ENCODE measurements at regions not wholly inside any gene's neighbourhood (a gene's known extent, or its start where the extent isn't known, plus 50 kb on each side); places are given as distances from the start of the nearest gene placed in this dataset.
A peak's percentile ranks its signal among the peaks of the same experiment; 100 is the strongest.

DNA sequence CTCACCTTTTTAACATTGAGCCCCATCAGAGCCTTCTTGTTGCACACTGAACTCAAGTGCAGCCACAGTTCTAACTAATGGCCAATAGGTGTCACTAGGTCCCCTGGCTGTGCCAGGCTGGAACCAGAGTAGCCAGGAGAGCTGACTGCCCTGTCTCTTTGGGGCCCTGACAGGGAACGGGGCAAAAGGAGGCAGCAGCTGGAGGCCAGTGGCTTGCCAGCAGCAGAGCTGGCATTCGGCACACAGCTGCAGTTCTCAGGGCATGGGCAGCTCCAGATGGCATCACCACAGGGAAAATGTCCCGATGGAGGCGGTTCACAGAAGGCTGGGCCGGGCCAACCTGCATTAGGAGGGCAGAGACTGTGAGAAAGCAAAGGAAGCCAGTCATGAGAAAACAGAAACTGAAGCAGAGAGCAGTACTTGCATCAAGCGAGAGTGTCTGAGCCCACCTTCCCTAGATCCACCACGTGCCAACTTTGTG is 188.6 kb downstream of the FCRL5 start:
- Histone ChIP-seq H2AK5ac (ENCODE audit: low read depth, low read length) (no peak overlapping the region), H3K27me3 (ENCODE audit: control insufficient read depth, insufficient read depth, low read length) (no peaks in the 10 kb centered on the region), H2BK15ac (ENCODE audit: low read depth, low read length) (no peak overlapping the region), H3K4me1 (ENCODE audit: control insufficient read depth, insufficient read depth, low read length) (no peaks in the 10 kb centered on the region), H4K5ac (ENCODE audit: low read depth, low read length) (no peak overlapping the region), H2AK9ac (replicated peaks; ENCODE audit: low read depth, low read length, poor library complexity) (no peak overlapping the region), H4K91ac (ENCODE audit: insufficient read depth, low read depth, low read length) (no peak overlapping the region), H3K23ac (ENCODE audit: low read depth, low read length) (no peak overlapping the region), H3K4ac (ENCODE audit: low read depth, low read length) (no peak overlapping the region), H3K9ac (ENCODE audit: low read depth, low read length) (no peak overlapping the region), H2BK20ac (ENCODE audit: low read depth, low read length) (no peak overlapping the region), H4K8ac (ENCODE audit: low read depth in 2 of 2, low read length in 2 of 2) (no peak overlapping the region), H4K20me1 (ENCODE audit: insufficient read depth, low read length) (no peaks in the 10 kb centered on the region), H3K4me3 (ENCODE audit: insufficient read depth, low read depth, low read length) (no peak overlapping the region), H3K56ac (ENCODE audit: extremely low read depth, insufficient read depth, low read length) (no peak overlapping the region), H3K36me3 (ENCODE audit: control insufficient read depth, insufficient read depth, low read length) (no peaks in the 10 kb centered on the region), H3K79me1 (ENCODE audit: low read depth in 1 of 2, low read length in 2 of 2) (no peaks in the 10 kb centered on the region), H2AFZ (replicated peaks; ENCODE audit: low read length, poor library complexity) (no peak overlapping the region), H3K9me1 (ENCODE audit: insufficient read depth, low read length) (no peaks in the 10 kb centered on the region), H3K4me2 (ENCODE audit: low read depth, low read length) (no peak overlapping the region), H2BK5ac (ENCODE audit: low read depth, low read length, poor library complexity, severe bottlenecking) (no peak overlapping the region), H3K18ac (ENCODE audit: low read depth, low read length) (no peak overlapping the region), H3K14ac (replicated peaks; ENCODE audit: low read depth, low read length) (no peak overlapping the region), H3K9me3 (ENCODE audit: control insufficient read depth, insufficient read depth, low read length) (no peaks in the 10 kb centered on the region), H3K27ac (ENCODE audit: insufficient read depth, low read length) (no peak overlapping the region), H2BK120ac (ENCODE audit: low read depth, low read length) (no peak overlapping the region)
- in situ Hi-C loops (cut with MboI; ENCODE audit: low sequenced_read_pairs) (loop anchor here (25.0 kb wide), 1 partner anchor 774 kb away; a partner anchor contains a TSS), dilution Hi-C loops (cut with HindIII; ENCODE audit: low sequenced_read_pairs, unreplicated experiment) (no loop called here), intact Hi-C loops (cut with micrococcal nuclease) (loop anchor here (10.0 kb wide), 1 partner anchor 269 kb away; the partner anchor contains the start of gene ETV3L)
- TF ChIP-seq, protein P1, sequence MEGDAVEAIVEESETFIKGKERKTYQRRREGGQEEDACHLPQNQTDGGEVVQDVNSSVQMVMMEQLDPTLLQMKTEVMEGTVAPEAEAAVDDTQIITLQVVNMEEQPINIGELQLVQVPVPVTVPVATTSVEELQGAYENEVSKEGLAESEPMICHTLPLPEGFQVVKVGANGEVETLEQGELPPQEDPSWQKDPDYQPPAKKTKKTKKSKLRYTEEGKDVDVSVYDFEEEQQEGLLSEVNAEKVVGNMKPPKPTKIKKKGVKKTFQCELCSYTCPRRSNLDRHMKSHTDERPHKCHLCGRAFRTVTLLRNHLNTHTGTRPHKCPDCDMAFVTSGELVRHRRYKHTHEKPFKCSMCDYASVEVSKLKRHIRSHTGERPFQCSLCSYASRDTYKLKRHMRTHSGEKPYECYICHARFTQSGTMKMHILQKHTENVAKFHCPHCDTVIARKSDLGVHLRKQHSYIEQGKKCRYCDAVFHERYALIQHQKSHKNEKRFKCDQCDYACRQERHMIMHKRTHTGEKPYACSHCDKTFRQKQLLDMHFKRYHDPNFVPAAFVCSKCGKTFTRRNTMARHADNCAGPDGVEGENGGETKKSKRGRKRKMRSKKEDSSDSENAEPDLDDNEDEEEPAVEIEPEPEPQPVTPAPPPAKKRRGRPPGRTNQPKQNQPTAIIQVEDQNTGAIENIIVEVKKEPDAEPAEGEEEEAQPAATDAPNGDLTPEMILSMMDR (conservative IDR thresholded peaks at IDR 0.05; ENCODE audit: low read depth, low read length) = peak; percentile 43
- TF ChIP-seq, protein P2, sequence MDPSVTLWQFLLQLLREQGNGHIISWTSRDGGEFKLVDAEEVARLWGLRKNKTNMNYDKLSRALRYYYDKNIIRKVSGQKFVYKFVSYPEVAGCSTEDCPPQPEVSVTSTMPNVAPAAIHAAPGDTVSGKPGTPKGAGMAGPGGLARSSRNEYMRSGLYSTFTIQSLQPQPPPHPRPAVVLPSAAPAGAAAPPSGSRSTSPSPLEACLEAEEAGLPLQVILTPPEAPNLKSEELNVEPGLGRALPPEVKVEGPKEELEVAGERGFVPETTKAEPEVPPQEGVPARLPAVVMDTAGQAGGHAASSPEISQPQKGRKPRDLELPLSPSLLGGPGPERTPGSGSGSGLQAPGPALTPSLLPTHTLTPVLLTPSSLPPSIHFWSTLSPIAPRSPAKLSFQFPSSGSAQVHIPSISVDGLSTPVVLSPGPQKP (IDR thresholded peaks at IDR 0.05; ENCODE audit: borderline replicate concordance, low read depth, low read length) = no peak
- TF ChIP-seq POLR2A (IDR thresholded peaks at IDR 0.05; ENCODE audit: low read depth, low read length) (no peak), RAD21 (IDR thresholded peaks at IDR 0.05; ENCODE audit: low read length) (peak; percentile 31), CEBPB (IDR thresholded peaks at IDR 0.05; ENCODE audit: low read depth, low read length) (no peak), BHLHE40 (IDR thresholded peaks at IDR 0.05; ENCODE audit: low read depth, low read length) (no peak)
- WGBS, 2 experiments (ENCODE audit: extremely low coverage in 2 of 2, insufficient read length in 1 of 2) = 37% methylated on average over 2 of the region's 7 CpGs; no CpG with 5 or more reads in 1 of the 2 experiments
- BruUV-seq (replicated peaks) = no TSS peak
- DNase-seq (peak; percentile 22), ATAC-seq (ENCODE audit: low read depth) (peak; percentile 86)
- ChIA-PET CTCF (interaction anchor here (0.5 to 0.7 kb wide), 3 partner anchors 160 to 428 kb away, joined by 3 read pairs; no protein-coding TSS in a partner anchor), POLR2A (ENCODE audit: unreplicated experiment) (no interaction called here)
